Choroid plexus epithelial cell (primary cell): ENCODE measurements at regions not wholly inside any gene's neighbourhood (a gene's known extent, or its start where the extent isn't known, plus 50 kb on each side); places are given as distances from the start of the nearest gene placed in this dataset.
"Not testable (repeated sequence)": the region's sequence is repeated elsewhere in the genome, so short reads cannot be mapped to it uniquely, and the experiment has no call there.

Source experiments
- DNase-seq: peaks from one replicate; pipeline ENCODE4 v3.0.0-alpha.2; 2010; ENCODE audit warnings: low read depth
- H3K4me3 ChIP-seq: 2 replicates; pipeline ENCODE4 v1.5.1; 2011; ENCODE audit warnings: low read depth, mild to moderate bottlenecking, control low read depth, low read length, moderate library complexity
- CTCF ChIP-seq: conservative IDR thresholded peaks from 2 replicates; pipeline ENCODE4 v1.5.1; 2011; ENCODE audit warnings: low read depth, mild to moderate bottlenecking, control low read depth, inconsistent platforms, low read length, moderate library complexity

GRCh38 chr4:125582302-125582701, 267.5 kb downstream of the FAT4 start:
- peak; percentile 34 for DNase-seq
- no peak for TF ChIP-seq CTCF
- H3K4me3 ChIP-seq = no peak overlapping the region

DNA sequence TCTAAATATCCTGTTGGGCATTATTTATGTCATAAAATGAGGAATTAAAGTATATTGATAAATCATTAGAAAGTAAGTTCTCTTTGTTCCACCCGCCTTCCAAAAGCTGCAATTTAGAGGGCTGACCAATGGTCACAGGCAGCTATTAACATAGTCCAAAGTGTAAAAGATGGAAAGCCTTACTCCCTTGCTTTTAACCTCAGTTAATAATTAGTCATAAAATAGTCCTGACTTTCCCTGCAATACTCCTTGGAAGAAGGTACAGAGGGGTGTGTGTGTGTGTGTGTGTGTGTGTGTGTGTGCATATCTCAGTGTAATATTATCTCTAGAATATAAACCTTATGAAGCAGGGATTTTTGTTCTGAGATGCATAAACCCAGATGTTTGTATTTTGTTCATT, 275.4 kb downstream of the FAT4 start:
- no peak for DNase-seq
- no peak for TF ChIP-seq CTCF

DNA sequence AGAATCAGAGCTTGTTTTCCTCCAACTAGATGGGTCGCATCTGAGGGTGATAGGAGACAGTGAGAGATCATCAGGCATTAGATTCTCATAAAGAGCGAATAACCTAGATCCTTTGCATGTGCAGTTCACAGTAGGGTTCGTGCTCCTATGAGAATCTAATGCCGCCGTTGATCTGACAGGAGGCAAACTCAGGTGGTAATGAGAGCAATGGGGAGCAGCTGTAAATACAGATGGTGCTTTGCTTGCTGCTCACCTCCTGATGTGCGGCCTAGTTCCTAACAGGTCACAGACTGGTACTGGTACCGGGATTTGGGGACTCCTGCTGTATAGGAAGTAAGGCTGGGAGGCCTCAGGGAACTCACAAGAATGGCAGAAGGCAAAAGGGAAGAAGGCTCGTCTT, 276.5 kb downstream of the FAT4 start:
- DNase-seq = no peak
- no peak overlapping the region for H3K4me3 ChIP-seq
- TF ChIP-seq CTCF = no peak

More for the DNA sequence above, 275.4 kb downstream of the FAT4 start:
- no peak overlapping the region for H3K4me3 ChIP-seq

GRCh38 chr4:125594056-125594602, 279.4 kb downstream of the FAT4 start:
- TF ChIP-seq CTCF = no peak
- DNase-seq = peak; percentile 7
- no peak overlapping the region for H3K4me3 ChIP-seq

DNA sequence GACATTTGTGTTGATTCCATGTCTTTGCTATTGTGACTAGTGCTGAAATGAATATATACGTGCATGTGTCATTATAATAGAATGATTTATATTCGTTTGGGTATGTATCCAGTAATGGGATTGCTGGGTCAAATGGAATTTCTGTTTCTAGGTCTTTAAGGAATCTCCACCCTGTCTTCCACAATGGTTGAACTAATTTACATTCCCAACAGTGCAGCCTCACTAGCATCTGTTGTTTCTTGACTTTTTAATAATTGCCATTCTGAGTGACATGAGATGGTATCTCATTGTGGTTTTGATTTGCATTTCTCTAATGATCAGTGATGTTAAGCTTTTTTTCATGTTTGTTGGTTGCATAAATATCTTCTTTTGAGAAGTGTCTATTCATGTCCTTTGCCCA, 291.2 kb downstream of the FAT4 start:
- H3K4me3 ChIP-seq, DNase-seq: not testable (repeated sequence)

- peak; percentile 49 for DNase-seq
- TF ChIP-seq CTCF = no peak
- H3K4me3 ChIP-seq = peak overlapping the region; percentile 25
Observed at GRCh38 chr4:125620066-125620860, 305.5 kb downstream of the FAT4 start.

- TF ChIP-seq CTCF = no peak
- no peak overlapping the region for H3K4me3 ChIP-seq
- DNase-seq = no peak
Observed at GRCh38 chr4:125624951-125625350, 310.2 kb downstream of the FAT4 start.
